IMR-90 (cell line): ENCODE measurements at regions not wholly inside any gene's neighbourhood (a gene's known extent, or its start where the extent isn't known, plus 50 kb on each side); places are given as distances from the start of the nearest gene placed in this dataset.

Source experiments
- ATAC-seq: fragments of 200-7000 bp; cut with Tn5 transposase; 2 replicates; pipeline ENCODE4 v1.9.1; 2020; ENCODE audit warnings: low read depth, mild to moderate bottlenecking, moderate library complexity
- BruUV-seq: library from RNA; stranded (reverse); fragments of 400-500 nt; replicated peaks from 2 replicates; lab custom pipeline; 2021; lab: Mats Ljungman, UMichigan
- CTCF ChIA-PET: fragments of 300-600 bp; formaldehyde crosslinking; extraction: SDS; loops from one replicate; lab custom pipeline; 2021; ENCODE audit warnings: antibody characterized with exemption; lab: Yijun Ruan, JAX
- POLR2A ChIA-PET: fragments of 300-600 bp; sonication (Branson Sonifier 250); formaldehyde crosslinking; loops from one replicate; lab custom pipeline; 2022; ENCODE audit warnings: antibody characterized with exemption; ENCODE audit not compliant: unreplicated experiment; lab: Charles Lee
- DNase-seq: peaks from one replicate; pipeline ENCODE4 v3.0.0; 2013
- H2AFZ ChIP-seq: replicated peaks from 2 replicates; pipeline ENCODE3; 2013; ENCODE audit warnings: low read length, mild to moderate bottlenecking; ENCODE audit not compliant: poor library complexity
- H2AK5ac ChIP-seq: 2 replicates; pipeline ENCODE4 v1.6.1; 2013; ENCODE audit warnings: low read depth, low read length, inconsistent platforms
- H2AK9ac ChIP-seq: replicated peaks from 2 replicates; pipeline ENCODE3; 2013; ENCODE audit warnings: mild to moderate bottlenecking, low read depth, low read length, moderate library complexity; ENCODE audit not compliant: poor library complexity
- H2BK120ac ChIP-seq: 2 replicates; pipeline ENCODE4 v1.6.1; 2013; ENCODE audit warnings: low read depth, low read length, inconsistent platforms
- H2BK15ac ChIP-seq: 3 replicates; pipeline ENCODE4 v1.6.1; 2013; ENCODE audit warnings: low read depth, low read length, inconsistent platforms
- H2BK20ac ChIP-seq: 2 replicates; pipeline ENCODE4 v1.6.1; 2013; ENCODE audit warnings: low read depth, mild to moderate bottlenecking, inconsistent platforms, low read length, moderate library complexity
- H2BK5ac ChIP-seq: 2 replicates; pipeline ENCODE4 v1.6.1; 2013; ENCODE audit warnings: mild to moderate bottlenecking, low read depth, low read length, inconsistent platforms; ENCODE audit not compliant: poor library complexity, severe bottlenecking
- H3K14ac ChIP-seq: replicated peaks from 2 replicates; pipeline ENCODE4 v1.6.1; 2013; ENCODE audit warnings: low read depth, low read length, inconsistent platforms
- H3K18ac ChIP-seq: 2 replicates; pipeline ENCODE4 v1.6.1; 2013; ENCODE audit warnings: low read depth, low read length, control low read depth
- H3K23ac ChIP-seq: 2 replicates; pipeline ENCODE4 v1.6.1; 2013; ENCODE audit warnings: low read depth, low read length, inconsistent platforms
- H3K27ac ChIP-seq: 2 replicates; pipeline ENCODE4 v1.5.1; 2013; ENCODE audit warnings: mild to moderate bottlenecking, control low read depth, low read length; ENCODE audit not compliant: insufficient read depth
- H3K27me3 ChIP-seq: 2 replicates; pipeline ENCODE4 v1.6.1; 2013; ENCODE audit warnings: low read length; ENCODE audit not compliant: control insufficient read depth, insufficient read depth
- H3K36me3 ChIP-seq: 2 replicates; pipeline ENCODE4 v1.6.1; 2013; ENCODE audit warnings: low read length, mixed read lengths; ENCODE audit not compliant: control insufficient read depth, insufficient read depth
- H3K4ac ChIP-seq: 2 replicates; pipeline ENCODE4 v1.6.1; 2013; ENCODE audit warnings: low read depth, low read length, inconsistent platforms
- H3K4me1 ChIP-seq: 2 replicates; pipeline ENCODE4 v1.6.1; 2013; ENCODE audit warnings: low read length, mixed read lengths; ENCODE audit not compliant: control insufficient read depth, insufficient read depth
- H3K4me2 ChIP-seq: 2 replicates; pipeline ENCODE4 v1.6.1; 2013; ENCODE audit warnings: low read depth, mild to moderate bottlenecking, control low read depth, low read length, moderate library complexity
- H3K4me3 ChIP-seq: 2 replicates; pipeline ENCODE4 v1.5.1; 2013; ENCODE audit warnings: low read depth, mild to moderate bottlenecking, control low read depth, low read length, moderate library complexity; ENCODE audit not compliant: insufficient read depth
- H3K56ac ChIP-seq: 2 replicates; pipeline ENCODE4 v1.6.1; 2013; ENCODE audit warnings: low read length, inconsistent platforms; ENCODE audit not compliant: insufficient read depth; ENCODE audit errors: extremely low read depth
- H3K79me1 ChIP-seq, 2 experiments: 2 replicates each; pipeline ENCODE4 v1.6.1; 2013; ENCODE audit warnings: low read length in 2 of 2, inconsistent platforms in 1 of 2, low read depth in 1 of 2
- H3K9ac ChIP-seq: 2 replicates; pipeline ENCODE4 v1.6.1; 2013; ENCODE audit warnings: low read depth, low read length, control low read depth
- H3K9me1 ChIP-seq: 2 replicates; pipeline ENCODE4 v1.6.1; 2013; ENCODE audit warnings: low read length, inconsistent platforms; ENCODE audit not compliant: insufficient read depth
- H3K9me3 ChIP-seq: 2 replicates; pipeline ENCODE4 v1.6.1; 2013; ENCODE audit warnings: low read length; ENCODE audit not compliant: control insufficient read depth, insufficient read depth
- H4K20me1 ChIP-seq: 2 replicates; pipeline ENCODE4 v1.6.1; 2013; ENCODE audit warnings: low read length, inconsistent platforms; ENCODE audit not compliant: insufficient read depth
- H4K5ac ChIP-seq: 2 replicates; pipeline ENCODE4 v1.6.1; 2013; ENCODE audit warnings: mild to moderate bottlenecking, low read depth, low read length, control low read depth
- H4K8ac ChIP-seq, 2 experiments: 2 replicates each; pipeline ENCODE4 v1.6.1; 2013; ENCODE audit warnings: low read depth in 2 of 2, low read length in 2 of 2, control low read depth in 1 of 2, inconsistent platforms in 1 of 2
- H4K91ac ChIP-seq: 2 replicates; pipeline ENCODE4 v1.6.1; 2013; ENCODE audit warnings: low read depth, low read length, inconsistent platforms; ENCODE audit not compliant: insufficient read depth
- BHLHE40 ChIP-seq: fragments of 150-350 bp; IDR thresholded peaks from 2 replicates; pipeline ENCODE4 v1.6.1; 2016; ENCODE audit warnings: mild to moderate bottlenecking, low read depth, low read length
- CEBPB ChIP-seq: IDR thresholded peaks from 2 replicates; pipeline ENCODE4 v1.6.1; 2012; ENCODE audit warnings: low read depth, low read length, improper control_type of control experiment
- CHD1 ChIP-seq: IDR thresholded peaks from 2 replicates; pipeline ENCODE4 v1.6.1; 2012; ENCODE audit warnings: low read depth, low read length, improper control_type of control experiment
- CTCF ChIP-seq: conservative IDR thresholded peaks from 2 replicates; pipeline ENCODE4 v1.5.1; 2012; ENCODE audit warnings: mild to moderate bottlenecking, low read depth, low read length, improper control_type of control experiment
- ELK1 ChIP-seq: fragments of 150-350 bp; IDR thresholded peaks from 2 replicates; pipeline ENCODE4 v1.6.1; 2016; ENCODE audit warnings: low read depth, mild to moderate bottlenecking, low read length, moderate library complexity, borderline replicate concordance
- FOS ChIP-seq: fragments of 150-350 bp; IDR thresholded peaks from 2 replicates; pipeline ENCODE4 v1.6.1; 2016; ENCODE audit warnings: low read depth, low read length
- MXI1 ChIP-seq: IDR thresholded peaks from 2 replicates; pipeline ENCODE4 v1.6.1; 2012; ENCODE audit warnings: low read depth, mild to moderate bottlenecking, low read length, moderate library complexity, borderline replicate concordance
- POLR2A ChIP-seq: IDR thresholded peaks from 2 replicates; pipeline ENCODE4 v1.6.1; 2012; ENCODE audit warnings: mild to moderate bottlenecking, low read depth, low read length
- RAD21 ChIP-seq: IDR thresholded peaks from 2 replicates; pipeline ENCODE4 v1.6.1; 2012; ENCODE audit warnings: low read length, improper control_type of control experiment
- RCOR1 ChIP-seq: IDR thresholded peaks from 2 replicates; pipeline ENCODE4 v1.6.1; 2012; ENCODE audit warnings: mild to moderate bottlenecking, low read length, improper control_type of control experiment; ENCODE audit not compliant: insufficient replicate concordance
- RFX5 ChIP-seq: IDR thresholded peaks from 2 replicates; pipeline ENCODE4 v1.8.0; 2012; ENCODE audit warnings: low read depth, mild to moderate bottlenecking, low read length, moderate library complexity
- WGBS, 2 experiments: methylation state at CpG; one replicate each; pipeline versions ENCODE4 v1.1.5 to v1.1.7; 2013; ENCODE audit warnings: missing lambda C conversion rate in 2 of 2; ENCODE audit not compliant: insufficient read length in 1 of 2; ENCODE audit errors: extremely low coverage in 2 of 2; 5-methylcytosine and 5-hydroxymethylcytosine counted together
- dilution Hi-C: fragments of 300-500 bp; cut with HindIII; formaldehyde crosslinking; loops from one replicate; pipeline ENCODE4 v1.14.3; 2018; ENCODE audit warnings: low sequenced_read_pairs; ENCODE audit not compliant: unreplicated experiment
- in situ Hi-C: fragments of 300-500 bp; cut with MboI; formaldehyde crosslinking; loops from 3 replicates; pipeline ENCODE4 v1.14.3; 2019; ENCODE audit warnings: low sequenced_read_pairs, inconsistent platforms, mixed read lengths
- intact Hi-C: fragments of 100-400 bp; cut with micrococcal nuclease; formaldehyde crosslinking; loops from 2 replicates; pipeline ENCODE4 v1.10.0; 2022

GRCh38 chr6:91280494-91280830 lies 693.6 kb upstream of the MAP3K7 start:
- Histone ChIP-seq H3K4me2 (no peak overlapping the region), H3K4ac (no peak overlapping the region), H4K5ac (no peak overlapping the region), H2BK120ac (no peak overlapping the region), H3K9me1 (no peaks in the 10 kb centered on the region), H4K91ac (no peak overlapping the region), H2BK5ac (no peak overlapping the region), H3K27ac (no peak overlapping the region), H2BK20ac (no peak overlapping the region), H3K36me3 (no peaks in the 10 kb centered on the region), H4K8ac (no peak overlapping the region), H2AK5ac (no peak overlapping the region), H3K9me3 (peaks cover 4% of the 10 kb centered on the region; the same call in 1 of the 2 replicates), H3K4me1 (no peaks in the 10 kb centered on the region), H3K56ac (no peak overlapping the region), H3K18ac (no peak overlapping the region), H3K23ac (no peak overlapping the region), H2AFZ (no peak overlapping the region), H3K9ac (no peak overlapping the region), H3K4me3 (no peak overlapping the region), H4K20me1 (no peaks in the 10 kb centered on the region), H3K79me1 (no peaks in the 10 kb centered on the region), H3K27me3 (no peaks in the 10 kb centered on the region), H2AK9ac (no peak overlapping the region), H3K14ac (no peak overlapping the region), H2BK15ac (no peak overlapping the region)
- in situ Hi-C loops, result no loop called here
- ChIA-PET POLR2A (no interaction called here), CTCF (interaction anchor here (0.6 kb wide), 1 partner anchor 1535 kb away, joined by 3 read pairs; no protein-coding TSS in a partner anchor)
- TF ChIP-seq CHD1 (no peak), BHLHE40 (no peak), RCOR1 (no peak), FOS (no peak), RAD21 (no peak), CEBPB (no peak), MXI1 (no peak), ELK1 (no peak), POLR2A (no peak), RFX5 (no peak), CTCF (no peak)
- WGBS, 2 experiments, result no CpG with 5 or more reads among the region's 3 CpGs
- ATAC-seq (no peak), DNase-seq (no peak)
- BruUV-seq, result no TSS peak
- intact Hi-C loops, result no loop called here
- dilution Hi-C loops, result no loop called here
